HepG2 (cell line): ENCODE measurements at regions not wholly inside any gene's neighbourhood (a gene's known extent, or its start where the extent isn't known, plus 50 kb on each side); places are given as distances from the start of the nearest gene placed in this dataset.

Source experiments
- ATAC-seq: fragments of 200-7000 bp; cut with Tn5 transposase; 3 replicates; pipeline ENCODE4 v1.9.1; 2020; ENCODE audit warnings: mild to moderate bottlenecking, moderate library complexity
- BruUV-seq: library from RNA; stranded (reverse); fragments of 400-500 nt; replicated peaks from 2 replicates; lab custom pipeline; 2021; lab: Mats Ljungman, UMichigan
- CTCF ChIA-PET: fragments of 300-600 bp; formaldehyde crosslinking; extraction: SDS; loops from one replicate; lab custom pipeline; 2021; ENCODE audit warnings: low total read pairs, inconsistent platforms, low intra/inter-chr PET ratio; lab: Yijun Ruan, JAX
- POLR2A ChIA-PET: fragments of 350-600 bp; sonication (Branson Sonifier 250); formaldehyde crosslinking; loops from one replicate; lab custom pipeline; 2020; ENCODE audit warnings: antibody characterized with exemption, inconsistent platforms; lab: Yijun Ruan, JAX
- DNase-seq: peaks from one replicate; pipeline ENCODE4 v3.0.0-alpha.2; 2015; ENCODE audit warnings: low spot score
- FAIRE-seq: peaks from 3 replicates; lab custom pipeline; 2011; peaks lifted over from hg19 to GRCh38; lab: Jason Lieb, UNC
- H2AFZ ChIP-seq: one replicate; pipeline ENCODE4 v1.6.1; 2011; ENCODE audit warnings: low read length, inconsistent platforms
- H3K27ac ChIP-seq: fragments of 300-600 bp; 3 replicates; pipeline ENCODE4 v1.8.0; 2011; ENCODE audit warnings: mixed run types, mild to moderate bottlenecking, mixed read lengths, low read length, inconsistent platforms; ENCODE audit not compliant: insufficient read depth; ENCODE audit errors: extremely low read length
- H3K27me3 ChIP-seq, 2 experiments: fragments of 200-600 bp in 1 of 2; 2 replicates in 1 of 2; 3 replicates in 1 of 2; pipeline versions ENCODE4 v1.6.0 to v1.8.0; 2011; ENCODE audit warnings: low read length in 2 of 2, mild to moderate bottlenecking in 2 of 2, moderate library complexity in 2 of 2, inconsistent platforms in 1 of 2; ENCODE audit not compliant: insufficient read depth in 2 of 2, control insufficient read depth in 1 of 2
- H3K36me3 ChIP-seq, 2 experiments: fragments of 200-600 bp in 1 of 2; replicated peaks in 1 of 2; 2 replicates in 1 of 2; 3 replicates in 1 of 2; pipeline versions ENCODE4 v1.5.1 to v1.8.0; 2011; ENCODE audit warnings: low read length in 2 of 2, inconsistent platforms in 1 of 2; ENCODE audit not compliant: insufficient read depth in 2 of 2, control insufficient read depth in 1 of 2
- H3K4me1 ChIP-seq: 2 replicates; pipeline ENCODE4 v1.5.1; 2012; ENCODE audit warnings: low read length, inconsistent platforms; ENCODE audit not compliant: insufficient read depth
- H3K4me2 ChIP-seq: 2 replicates; pipeline ENCODE4 v1.6.0; 2011; ENCODE audit warnings: low read depth, low read length, inconsistent platforms
- H3K4me3 ChIP-seq, 3 experiments: fragments of 200-600 bp in 1 of 3; sonication (generic), shearing (Covaris generic) in 1 of 3; replicated peaks in 1 of 3; 2 replicates each; pipeline ENCODE4 v1.5.1; 2011 to 2016; ENCODE audit warnings: low read length in 3 of 3, inconsistent platforms in 2 of 3, low read depth in 2 of 3, mild to moderate bottlenecking in 2 of 3, control low read depth in 1 of 3, mixed read lengths in 1 of 3; ENCODE audit not compliant: insufficient read depth in 1 of 3
- H3K79me2 ChIP-seq: one replicate; pipeline ENCODE4 v1.6.1; 2011; ENCODE audit warnings: low read length, inconsistent platforms; ENCODE audit not compliant: insufficient read depth
- H3K9ac ChIP-seq: 2 replicates; pipeline ENCODE4 v1.6.0; 2011; ENCODE audit warnings: mild to moderate bottlenecking, low read depth, low read length, inconsistent platforms; ENCODE audit not compliant: insufficient read depth
- H3K9me3 ChIP-seq: 2 replicates; pipeline ENCODE4 v1.5.1; 2012; ENCODE audit warnings: mild to moderate bottlenecking, low read length
- H4K20me1 ChIP-seq: 2 replicates; pipeline ENCODE4 v1.6.0; 2011; ENCODE audit warnings: inconsistent platforms, mild to moderate bottlenecking, low read length, moderate library complexity; ENCODE audit not compliant: insufficient read depth
- EED ChIP-seq: sonication (generic); formaldehyde crosslinking; IDR thresholded peaks from 2 replicates; pipeline ENCODE4 v1.5.0; 2020; ENCODE audit warnings: mild to moderate bottlenecking, missing genetic modification reagents
- IKZF1 ChIP-seq: fragments of 450-650 bp; IDR thresholded peaks from 2 replicates; pipeline ENCODE4 v1.7.1; 2016
- RFX1 ChIP-seq: fragments of 450-650 bp; IDR thresholded peaks from 2 replicates; pipeline ENCODE4 v1.6.1; 2017
- RXRA ChIP-seq: sonication (generic); formaldehyde crosslinking; IDR thresholded peaks from 2 replicates; pipeline ENCODE4 v1.5.1; 2020; ENCODE audit warnings: missing genetic modification reagents
- SRSF1 ChIP-seq: fragments of 200-400 bp; formaldehyde crosslinking; optimal IDR thresholded peaks from 2 replicates; pipeline ENCODE3; 2017; ENCODE audit warnings: mild to moderate bottlenecking, low read depth, low read length, moderate library complexity
- TAF15 ChIP-seq: fragments of 200-400 bp; formaldehyde crosslinking; IDR thresholded peaks from one replicate; pipeline ENCODE4 v1.6.1; 2018; ENCODE audit warnings: mild to moderate bottlenecking, low read depth, low read length; ENCODE audit not compliant: poor library complexity, severe bottlenecking
- ZGPAT ChIP-seq: IDR thresholded peaks from 2 replicates; pipeline ENCODE4 v1.6.1; 2016; ENCODE audit warnings: mild to moderate bottlenecking
- ZNF234 ChIP-seq: sonication (generic); formaldehyde crosslinking; conservative IDR thresholded peaks from 2 replicates; pipeline ENCODE4 v1.5.1; 2020; ENCODE audit warnings: mild to moderate bottlenecking, missing genetic modification reagents
- ZNF256 ChIP-seq: sonication (generic); formaldehyde crosslinking; conservative IDR thresholded peaks from 2 replicates; pipeline ENCODE4 v1.4.0; 2020; ENCODE audit warnings: missing genetic modification reagents
- ZNF484 ChIP-seq: sonication (generic); formaldehyde crosslinking; IDR thresholded peaks from 2 replicates; pipeline ENCODE4 v1.5.1; 2020; ENCODE audit warnings: mild to moderate bottlenecking, low read depth, missing genetic modification reagents, borderline replicate concordance
- ZNF576 ChIP-seq: sonication (generic); formaldehyde crosslinking; IDR thresholded peaks from 2 replicates; pipeline ENCODE4 v1.4.0; 2020; ENCODE audit warnings: mild to moderate bottlenecking, missing genetic modification reagents
- ZNF790 ChIP-seq: sonication (generic); formaldehyde crosslinking; IDR thresholded peaks from 2 replicates; pipeline ENCODE4 v1.8.0; 2022; ENCODE audit warnings: missing genetic modification reagents, mild to moderate bottlenecking, borderline replicate concordance
- ZNF83 ChIP-seq: sonication (generic); formaldehyde crosslinking; IDR thresholded peaks from 2 replicates; pipeline ENCODE4 v1.4.0; 2020; ENCODE audit warnings: missing genetic modification reagents, mild to moderate bottlenecking, borderline replicate concordance
- WGBS: methylation state at CpG from one replicate; pipeline ENCODE4 v1.1.6; 2017; ENCODE audit warnings: low lambda C conversion rate; 5-methylcytosine and 5-hydroxymethylcytosine counted together
- in situ Hi-C: cut with HindIII; loops from 2 replicates; pipeline ENCODE4 v1.10.0; 2017; ENCODE audit warnings: low pct_unique_long_range_greater_than_20kb; ENCODE audit not compliant: extremely low pct_ligation_motif_present
- intact Hi-C: fragments of 100-400 bp; cut with micrococcal nuclease; formaldehyde crosslinking; loops from one replicate; pipeline ENCODE4 v1.10.0; 2022; ENCODE audit not compliant: unreplicated experiment
- TF ChIP-seq, protein P1 (sequence below): sonication (generic); formaldehyde crosslinking; IDR thresholded peaks from 2 replicates; pipeline ENCODE4 v1.4.0; 2020; ENCODE audit warnings: missing genetic modification reagents, low read depth, mild to moderate bottlenecking, borderline replicate concordance
- TF ChIP-seq, protein P2 (sequence below): IDR thresholded peaks from 2 replicates; pipeline ENCODE4 v1.6.1; 2016; ENCODE audit warnings: missing compliant biosample characterization, missing genetic modification reagents, borderline replicate concordance
- TF ChIP-seq, protein P3 (sequence below): sonication (generic); formaldehyde crosslinking; IDR thresholded peaks from 2 replicates; pipeline ENCODE4 v1.5.0; 2020; ENCODE audit warnings: mild to moderate bottlenecking, missing genetic modification reagents

DNA sequence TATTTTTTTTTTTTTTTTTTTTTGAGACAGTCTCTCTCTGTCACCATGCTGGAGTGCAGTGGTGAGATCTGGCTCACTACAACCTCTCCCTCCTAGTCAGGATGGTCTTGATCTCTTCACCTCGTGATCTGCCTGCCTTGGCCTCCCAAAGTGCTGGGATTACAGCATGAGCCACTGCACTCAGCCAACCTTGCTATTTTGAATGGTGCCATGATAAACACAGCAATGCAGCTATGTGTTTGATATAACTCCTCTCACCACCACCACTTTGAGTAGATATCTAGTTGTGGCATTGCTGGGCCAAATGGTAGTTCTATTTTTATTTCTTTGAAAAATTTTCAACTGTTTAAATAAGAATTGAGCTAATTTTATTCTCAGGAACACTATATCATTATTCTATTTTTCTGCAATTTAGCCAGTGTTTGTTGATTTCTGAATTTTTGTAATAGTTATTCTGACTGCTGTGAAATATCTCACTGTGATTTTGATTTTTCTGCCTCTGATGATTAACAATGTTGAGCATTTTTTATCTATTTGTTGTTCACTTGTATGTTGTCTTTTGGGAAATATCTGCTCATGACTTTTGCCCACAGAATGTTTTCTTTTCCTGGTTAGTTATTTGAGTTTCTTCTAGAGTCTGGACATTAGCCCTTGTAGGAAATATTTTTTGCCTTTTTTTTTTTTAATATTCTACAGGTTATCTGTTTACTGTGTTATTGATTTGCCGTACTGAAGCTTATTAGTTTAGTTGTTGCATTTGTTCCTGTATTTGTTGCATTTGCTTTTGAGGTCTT is 257.5 kb upstream of the RBMY1B start:
- in situ Hi-C loops = no loop called here
- Histone ChIP-seq H3K27ac (no peak overlapping the region), H3K79me2 (no peaks in the 10 kb centered on the region), H3K4me1 (no peaks in the 10 kb centered on the region), H2AFZ (no peak overlapping the region), H3K36me3 (no peaks in the 10 kb centered on the region), H4K20me1 (no peaks in the 10 kb centered on the region), H3K4me2 (no peak overlapping the region), H3K27me3 (no peaks in the 10 kb centered on the region), H3K9ac (no peak overlapping the region), H3K4me3 (no peak overlapping the region), H3K9me3 (peaks cover 33% of the 10 kb centered on the region)
- DNase-seq = no peak
- WGBS = 12% methylated on average over 2 of the region's 2 CpGs
- no peak for FAIRE-seq
- ATAC-seq = no peak
- intact Hi-C loops = no loop called here
- no TSS peak for BruUV-seq
- ChIA-PET CTCF (no interaction called here), POLR2A (no interaction called here)
- TF ChIP-seq ZGPAT (CRISPR knock-in tag) (no peak), RFX1 (no peak), ZNF576 (CRISPR knock-in tag) (no peak), IKZF1 (no peak), ZNF484 (no peak), RXRA (CRISPR knock-in tag) (no peak), ZNF234 (no peak), ZNF83 (CRISPR knock-in tag) (no peak), ZNF790 (CRISPR knock-in tag) (no peak), SRSF1 (no peak), TAF15 (no peak), EED (CRISPR knock-in tag) (no peak), ZNF256 (CRISPR knock-in tag) (no peak)
- TF ChIP-seq, protein P1, sequence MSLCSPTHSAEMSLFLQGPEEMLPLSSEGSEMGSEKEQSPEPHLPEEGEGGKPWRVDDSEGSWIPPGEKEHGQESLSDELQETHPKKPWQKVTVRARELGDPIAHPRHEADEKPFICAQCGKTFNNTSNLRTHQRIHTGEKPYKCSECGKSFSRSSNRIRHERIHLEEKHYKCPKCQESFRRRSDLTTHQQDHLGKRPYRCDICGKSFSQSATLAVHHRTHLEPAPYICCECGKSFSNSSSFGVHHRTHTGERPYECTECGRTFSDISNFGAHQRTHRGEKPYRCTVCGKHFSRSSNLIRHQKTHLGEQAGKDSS (CRISPR knock-in tag) = no peak
- TF ChIP-seq, protein P2, sequence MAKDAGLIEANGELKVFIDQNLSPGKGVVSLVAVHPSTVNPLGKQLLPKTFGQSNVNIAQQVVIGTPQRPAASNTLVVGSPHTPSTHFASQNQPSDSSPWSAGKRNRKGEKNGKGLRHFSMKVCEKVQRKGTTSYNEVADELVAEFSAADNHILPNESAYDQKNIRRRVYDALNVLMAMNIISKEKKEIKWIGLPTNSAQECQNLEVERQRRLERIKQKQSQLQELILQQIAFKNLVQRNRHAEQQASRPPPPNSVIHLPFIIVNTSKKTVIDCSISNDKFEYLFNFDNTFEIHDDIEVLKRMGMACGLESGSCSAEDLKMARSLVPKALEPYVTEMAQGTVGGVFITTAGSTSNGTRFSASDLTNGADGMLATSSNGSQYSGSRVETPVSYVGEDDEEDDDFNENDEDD (CRISPR knock-in tag) = no peak
- TF ChIP-seq, protein P3, sequence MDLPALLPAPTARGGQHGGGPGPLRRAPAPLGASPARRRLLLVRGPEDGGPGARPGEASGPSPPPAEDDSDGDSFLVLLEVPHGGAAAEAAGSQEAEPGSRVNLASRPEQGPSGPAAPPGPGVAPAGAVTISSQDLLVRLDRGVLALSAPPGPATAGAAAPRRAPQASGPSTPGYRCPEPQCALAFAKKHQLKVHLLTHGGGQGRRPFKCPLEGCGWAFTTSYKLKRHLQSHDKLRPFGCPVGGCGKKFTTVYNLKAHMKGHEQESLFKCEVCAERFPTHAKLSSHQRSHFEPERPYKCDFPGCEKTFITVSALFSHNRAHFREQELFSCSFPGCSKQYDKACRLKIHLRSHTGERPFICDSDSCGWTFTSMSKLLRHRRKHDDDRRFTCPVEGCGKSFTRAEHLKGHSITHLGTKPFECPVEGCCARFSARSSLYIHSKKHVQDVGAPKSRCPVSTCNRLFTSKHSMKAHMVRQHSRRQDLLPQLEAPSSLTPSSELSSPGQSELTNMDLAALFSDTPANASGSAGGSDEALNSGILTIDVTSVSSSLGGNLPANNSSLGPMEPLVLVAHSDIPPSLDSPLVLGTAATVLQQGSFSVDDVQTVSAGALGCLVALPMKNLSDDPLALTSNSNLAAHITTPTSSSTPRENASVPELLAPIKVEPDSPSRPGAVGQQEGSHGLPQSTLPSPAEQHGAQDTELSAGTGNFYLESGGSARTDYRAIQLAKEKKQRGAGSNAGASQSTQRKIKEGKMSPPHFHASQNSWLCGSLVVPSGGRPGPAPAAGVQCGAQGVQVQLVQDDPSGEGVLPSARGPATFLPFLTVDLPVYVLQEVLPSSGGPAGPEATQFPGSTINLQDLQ = no peak
